Hepatocyte (in vitro differentiated cells): ENCODE measurements at regions not wholly inside any gene's neighbourhood (a gene's known extent, or its start where the extent isn't known, plus 50 kb on each side); places are given as distances from the start of the nearest gene placed in this dataset.
"Not testable (repeated sequence)": the region's sequence is repeated elsewhere in the genome, so short reads cannot be mapped to it uniquely, and the experiment has no call there.

ENCODE experiments used
- DNase-seq: peaks from one replicate; pipeline ENCODE4 v3.0.0-alpha.2; 2016; ENCODE audit warnings: low spot score
- H2AFZ ChIP-seq: fragments of 200-600 bp; sonication (generic); 2 replicates; pipeline ENCODE4 v1.6.0; 2016; ENCODE audit warnings: antibody characterized with exemption, mild to moderate bottlenecking
- H3K27ac ChIP-seq: fragments of 200-600 bp; sonication (generic); 2 replicates; pipeline ENCODE4 v1.5.1; 2016; ENCODE audit warnings: mild to moderate bottlenecking
- H3K27me3 ChIP-seq: fragments of 200-600 bp; sonication (generic); 2 replicates; pipeline ENCODE4 v1.6.1; 2016
- H3K36me3 ChIP-seq: fragments of 200-600 bp; sonication (generic); replicated peaks from 2 replicates; pipeline ENCODE4 v1.5.1; 2016; ENCODE audit warnings: low read depth; ENCODE audit not compliant: insufficient read depth
- H3K4me1 ChIP-seq: fragments of 200-600 bp; sonication (generic); 2 replicates; pipeline ENCODE4 v1.5.1; 2016; ENCODE audit warnings: mild to moderate bottlenecking, moderate library complexity; ENCODE audit not compliant: insufficient read depth
- H3K4me2 ChIP-seq: fragments of 200-600 bp; sonication (generic); 2 replicates; pipeline ENCODE4 v1.6.0; 2016
- H3K4me3 ChIP-seq: fragments of 200-600 bp; sonication (generic); 2 replicates; pipeline ENCODE4 v1.5.1; 2016; ENCODE audit warnings: mild to moderate bottlenecking
- H3K79me2 ChIP-seq: fragments of 200-600 bp; sonication (generic); 2 replicates; pipeline ENCODE4 v1.6.0; 2017; ENCODE audit warnings: mild to moderate bottlenecking
- H3K9me2 ChIP-seq: fragments of 200-600 bp; sonication (generic); replicated peaks from 2 replicates; pipeline ENCODE4 v1.6.0; 2017; ENCODE audit warnings: mild to moderate bottlenecking; ENCODE audit not compliant: insufficient read depth
- H3K9me3 ChIP-seq: fragments of 200-600 bp; sonication (generic); 2 replicates; pipeline ENCODE4 v1.5.1; 2016; ENCODE audit warnings: low read depth, mild to moderate bottlenecking
- H4K20me1 ChIP-seq: fragments of 200-600 bp; sonication (generic); 2 replicates; pipeline ENCODE4 v1.6.0; 2016; ENCODE audit warnings: mild to moderate bottlenecking; ENCODE audit not compliant: insufficient read depth, poor library complexity, severe bottlenecking
- EZH2 ChIP-seq: fragments of 200-600 bp; sonication (generic); IDR thresholded peaks from 2 replicates; pipeline ENCODE4 v1.6.1; 2016; ENCODE audit warnings: antibody characterized with exemption, mild to moderate bottlenecking, borderline replicate concordance
- EZH2phosphoT487 ChIP-seq: fragments of 200-600 bp; sonication (generic); IDR thresholded peaks from one replicate; pipeline ENCODE4 v1.6.1; 2018; ENCODE audit warnings: antibody characterized with exemption, mild to moderate bottlenecking, low read depth, moderate library complexity; ENCODE audit not compliant: unreplicated experiment, severe bottlenecking
- WGBS: methylation state at CpG from one replicate; pipeline ENCODE4 v1.1.6; 2016; ENCODE audit warnings: low lambda C conversion rate; ENCODE audit errors: missing lambda C conversion rate; 5-methylcytosine and 5-hydroxymethylcytosine counted together
- TF ChIP-seq, protein P1 (sequence below): fragments of 200-600 bp; sonication (generic); IDR thresholded peaks from 2 replicates; pipeline ENCODE4 v1.5.1; 2016; ENCODE audit warnings: antibody characterized with exemption, mild to moderate bottlenecking; ENCODE audit not compliant: poor library complexity

- Histone ChIP-seq H3K4me1 (no peaks in the 10 kb centered on the region), H2AFZ (no peak overlapping the region), H3K27ac (no peak overlapping the region), H3K4me2 (peak overlapping the region; percentile 53), H3K27me3 (no peaks in the 10 kb centered on the region), H4K20me1 (no peaks in the 10 kb centered on the region), H3K9me2 (no peaks in the 10 kb centered on the region), H3K9me3 (no peaks in the 10 kb centered on the region), H3K36me3 (no peaks in the 10 kb centered on the region), H3K4me3 (no peak overlapping the region), H3K79me2 (no peaks in the 10 kb centered on the region)
- WGBS, result 60% methylated on average over 16 of the region's 16 CpGs
- TF ChIP-seq EZH2, result no peak
- TF ChIP-seq, protein P1, sequence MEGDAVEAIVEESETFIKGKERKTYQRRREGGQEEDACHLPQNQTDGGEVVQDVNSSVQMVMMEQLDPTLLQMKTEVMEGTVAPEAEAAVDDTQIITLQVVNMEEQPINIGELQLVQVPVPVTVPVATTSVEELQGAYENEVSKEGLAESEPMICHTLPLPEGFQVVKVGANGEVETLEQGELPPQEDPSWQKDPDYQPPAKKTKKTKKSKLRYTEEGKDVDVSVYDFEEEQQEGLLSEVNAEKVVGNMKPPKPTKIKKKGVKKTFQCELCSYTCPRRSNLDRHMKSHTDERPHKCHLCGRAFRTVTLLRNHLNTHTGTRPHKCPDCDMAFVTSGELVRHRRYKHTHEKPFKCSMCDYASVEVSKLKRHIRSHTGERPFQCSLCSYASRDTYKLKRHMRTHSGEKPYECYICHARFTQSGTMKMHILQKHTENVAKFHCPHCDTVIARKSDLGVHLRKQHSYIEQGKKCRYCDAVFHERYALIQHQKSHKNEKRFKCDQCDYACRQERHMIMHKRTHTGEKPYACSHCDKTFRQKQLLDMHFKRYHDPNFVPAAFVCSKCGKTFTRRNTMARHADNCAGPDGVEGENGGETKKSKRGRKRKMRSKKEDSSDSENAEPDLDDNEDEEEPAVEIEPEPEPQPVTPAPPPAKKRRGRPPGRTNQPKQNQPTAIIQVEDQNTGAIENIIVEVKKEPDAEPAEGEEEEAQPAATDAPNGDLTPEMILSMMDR, result no peak
- no peak for TF ChIP-seq EZH2phosphoT487
- DNase-seq, result peak; percentile 11
Measured at GRCh38 chr3:192063570-192063969, 602.6 kb downstream of the PYDC2 start.

DNA sequence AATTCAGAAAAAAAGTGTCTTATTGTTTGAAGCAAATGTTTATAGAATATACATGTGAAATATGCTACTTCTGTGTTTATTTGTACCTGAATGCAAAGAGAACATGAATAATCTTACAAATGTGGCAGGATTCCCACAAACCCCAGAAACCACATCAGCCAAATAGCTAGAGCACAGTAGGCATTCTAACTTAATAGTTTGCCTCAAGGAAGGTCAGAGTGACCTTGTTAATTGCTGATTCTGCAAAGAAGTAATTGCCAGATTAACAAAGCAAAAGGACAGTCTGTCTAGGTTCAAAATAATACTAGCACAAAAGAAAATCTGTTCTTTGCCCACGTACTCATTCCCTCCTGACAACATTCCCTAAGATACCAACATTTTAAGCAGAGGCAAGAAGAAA lies 604.0 kb downstream of the PYDC2 start:
- no peak overlapping the region for H3K27ac ChIP-seq
- H3K27me3 ChIP-seq, result no peaks in the 10 kb centered on the region
- no peak for DNase-seq
- H3K9me2 ChIP-seq, result no peaks in the 10 kb centered on the region
- H3K36me3 ChIP-seq, result no peaks in the 10 kb centered on the region
- no peaks in the 10 kb centered on the region for H4K20me1 ChIP-seq
- H3K4me1 ChIP-seq, result no peaks in the 10 kb centered on the region
- no peaks in the 10 kb centered on the region for H3K9me3 ChIP-seq
- H3K4me3 ChIP-seq, result no peak overlapping the region
- no peak overlapping the region for H2AFZ ChIP-seq
- no peaks in the 10 kb centered on the region for H3K79me2 ChIP-seq
- no peak overlapping the region for H3K4me2 ChIP-seq
- TF ChIP-seq EZH2phosphoT487, result no peak
- TF ChIP-seq EZH2, result no peak
- TF ChIP-seq, protein P1, result no peak
- WGBS, result 70% methylated on average over 1 of the region's 1 CpG

- not testable (repeated sequence) for H4K20me1 ChIP-seq, H3K4me2 ChIP-seq, H3K27ac ChIP-seq, H3K9me2 ChIP-seq, H3K27me3 ChIP-seq, H3K4me1 ChIP-seq, H3K9me3 ChIP-seq, H3K36me3 ChIP-seq, H3K79me2 ChIP-seq, H3K4me3 ChIP-seq, H2AFZ ChIP-seq, DNase-seq
- 95% methylated on average over 14 of the region's 14 CpGs for WGBS
Measured at GRCh38 chr3:192066253-192066652, 605.3 kb downstream of the PYDC2 start.

DNA sequence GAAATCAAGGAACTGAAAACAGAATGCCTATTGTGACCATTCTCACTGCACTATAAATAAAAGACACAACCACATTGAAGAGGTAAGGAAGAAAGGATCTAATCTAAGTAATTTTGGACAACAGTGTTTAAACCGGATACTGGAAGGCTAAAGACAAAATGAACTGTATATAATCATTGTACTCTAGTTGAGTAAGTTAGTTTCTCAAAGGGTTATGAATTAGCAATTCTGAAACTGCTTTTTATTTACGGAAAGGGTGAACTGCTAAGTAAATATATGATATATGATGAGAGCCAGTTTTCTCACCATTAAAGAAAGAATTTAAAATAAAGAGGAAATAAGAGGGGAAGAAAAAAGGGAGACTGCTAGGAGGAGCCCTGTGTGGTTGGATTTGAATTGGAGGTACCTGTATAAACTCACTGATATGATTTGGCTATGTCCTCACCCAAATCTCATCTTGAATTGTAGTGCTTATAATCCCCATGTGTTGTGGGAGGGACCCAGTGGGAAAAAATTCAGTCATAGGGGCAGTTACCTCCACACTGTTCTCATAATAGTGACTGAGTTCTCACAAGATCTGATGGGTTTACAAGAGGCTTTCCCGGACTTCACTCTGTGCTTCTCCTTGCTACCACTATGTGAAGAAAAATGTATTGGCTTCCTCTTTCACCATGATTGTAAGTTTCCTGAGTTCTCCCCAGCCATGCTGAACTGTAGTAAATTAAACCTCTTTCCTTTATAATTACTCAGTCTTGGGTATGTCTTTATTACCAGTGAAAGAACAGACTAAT lies 607.7 kb downstream of the PYDC2 start:
- no peak for DNase-seq
- no peaks in the 10 kb centered on the region for H3K9me3 ChIP-seq
- H3K4me3 ChIP-seq, result no peak overlapping the region
- no peaks in the 10 kb centered on the region for H3K36me3 ChIP-seq
- H3K9me2 ChIP-seq, result no peaks in the 10 kb centered on the region
- H3K79me2 ChIP-seq, result no peaks in the 10 kb centered on the region
- 82% methylated on average over 3 of the region's 3 CpGs for WGBS
- H2AFZ ChIP-seq, result no peak overlapping the region
- TF ChIP-seq EZH2 (no peak), EZH2phosphoT487 (no peak)
- TF ChIP-seq, protein P1, result no peak
- no peaks in the 10 kb centered on the region for H3K4me1 ChIP-seq
- no peaks in the 10 kb centered on the region for H3K27me3 ChIP-seq
- H4K20me1 ChIP-seq, result no peaks in the 10 kb centered on the region
- no peak overlapping the region for H3K4me2 ChIP-seq
- H3K27ac ChIP-seq, result no peak overlapping the region
